IMR-90 (cell line): ENCODE measurements at regions not wholly inside any gene's neighbourhood (a gene's known extent, or its start where the extent isn't known, plus 50 kb on each side); places are given as distances from the start of the nearest gene placed in this dataset.

Experiments
- ATAC-seq: fragments of 200-7000 bp; cut with Tn5 transposase; 2 replicates; pipeline ENCODE4 v1.9.1; 2020; ENCODE audit warnings: low read depth, mild to moderate bottlenecking, moderate library complexity
- BruUV-seq: library from RNA; stranded (reverse); fragments of 400-500 nt; replicated peaks from 2 replicates; lab custom pipeline; 2021; lab: Mats Ljungman, UMichigan
- CTCF ChIA-PET: fragments of 300-600 bp; formaldehyde crosslinking; extraction: SDS; loops from one replicate; lab custom pipeline; 2021; ENCODE audit warnings: antibody characterized with exemption; lab: Yijun Ruan, JAX
- POLR2A ChIA-PET: fragments of 300-600 bp; sonication (Branson Sonifier 250); formaldehyde crosslinking; loops from one replicate; lab custom pipeline; 2022; ENCODE audit warnings: antibody characterized with exemption; ENCODE audit not compliant: unreplicated experiment; lab: Charles Lee
- DNase-seq: peaks from one replicate; pipeline ENCODE4 v3.0.0; 2013
- H2AFZ ChIP-seq: replicated peaks from 2 replicates; pipeline ENCODE3; 2013; ENCODE audit warnings: low read length, mild to moderate bottlenecking; ENCODE audit not compliant: poor library complexity
- H2AK5ac ChIP-seq: 2 replicates; pipeline ENCODE4 v1.6.1; 2013; ENCODE audit warnings: low read depth, low read length, inconsistent platforms
- H2AK9ac ChIP-seq: replicated peaks from 2 replicates; pipeline ENCODE3; 2013; ENCODE audit warnings: mild to moderate bottlenecking, low read depth, low read length, moderate library complexity; ENCODE audit not compliant: poor library complexity
- H2BK120ac ChIP-seq: 2 replicates; pipeline ENCODE4 v1.6.1; 2013; ENCODE audit warnings: low read depth, low read length, inconsistent platforms
- H2BK15ac ChIP-seq: 3 replicates; pipeline ENCODE4 v1.6.1; 2013; ENCODE audit warnings: low read depth, low read length, inconsistent platforms
- H2BK20ac ChIP-seq: 2 replicates; pipeline ENCODE4 v1.6.1; 2013; ENCODE audit warnings: low read depth, mild to moderate bottlenecking, inconsistent platforms, low read length, moderate library complexity
- H2BK5ac ChIP-seq: 2 replicates; pipeline ENCODE4 v1.6.1; 2013; ENCODE audit warnings: mild to moderate bottlenecking, low read depth, low read length, inconsistent platforms; ENCODE audit not compliant: poor library complexity, severe bottlenecking
- H3K14ac ChIP-seq: replicated peaks from 2 replicates; pipeline ENCODE4 v1.6.1; 2013; ENCODE audit warnings: low read depth, low read length, inconsistent platforms
- H3K18ac ChIP-seq: 2 replicates; pipeline ENCODE4 v1.6.1; 2013; ENCODE audit warnings: low read depth, low read length, control low read depth
- H3K23ac ChIP-seq: 2 replicates; pipeline ENCODE4 v1.6.1; 2013; ENCODE audit warnings: low read depth, low read length, inconsistent platforms
- H3K27ac ChIP-seq: 2 replicates; pipeline ENCODE4 v1.5.1; 2013; ENCODE audit warnings: mild to moderate bottlenecking, control low read depth, low read length; ENCODE audit not compliant: insufficient read depth
- H3K27me3 ChIP-seq: 2 replicates; pipeline ENCODE4 v1.6.1; 2013; ENCODE audit warnings: low read length; ENCODE audit not compliant: control insufficient read depth, insufficient read depth
- H3K36me3 ChIP-seq: 2 replicates; pipeline ENCODE4 v1.6.1; 2013; ENCODE audit warnings: low read length, mixed read lengths; ENCODE audit not compliant: control insufficient read depth, insufficient read depth
- H3K4ac ChIP-seq: 2 replicates; pipeline ENCODE4 v1.6.1; 2013; ENCODE audit warnings: low read depth, low read length, inconsistent platforms
- H3K4me1 ChIP-seq: 2 replicates; pipeline ENCODE4 v1.6.1; 2013; ENCODE audit warnings: low read length, mixed read lengths; ENCODE audit not compliant: control insufficient read depth, insufficient read depth
- H3K4me2 ChIP-seq: 2 replicates; pipeline ENCODE4 v1.6.1; 2013; ENCODE audit warnings: low read depth, mild to moderate bottlenecking, control low read depth, low read length, moderate library complexity
- H3K4me3 ChIP-seq: 2 replicates; pipeline ENCODE4 v1.5.1; 2013; ENCODE audit warnings: low read depth, mild to moderate bottlenecking, control low read depth, low read length, moderate library complexity; ENCODE audit not compliant: insufficient read depth
- H3K56ac ChIP-seq: 2 replicates; pipeline ENCODE4 v1.6.1; 2013; ENCODE audit warnings: low read length, inconsistent platforms; ENCODE audit not compliant: insufficient read depth; ENCODE audit errors: extremely low read depth
- H3K79me1 ChIP-seq, 2 experiments: 2 replicates each; pipeline ENCODE4 v1.6.1; 2013; ENCODE audit warnings: low read length in 2 of 2, inconsistent platforms in 1 of 2, low read depth in 1 of 2
- H3K9ac ChIP-seq: 2 replicates; pipeline ENCODE4 v1.6.1; 2013; ENCODE audit warnings: low read depth, low read length, control low read depth
- H3K9me1 ChIP-seq: 2 replicates; pipeline ENCODE4 v1.6.1; 2013; ENCODE audit warnings: low read length, inconsistent platforms; ENCODE audit not compliant: insufficient read depth
- H3K9me3 ChIP-seq: 2 replicates; pipeline ENCODE4 v1.6.1; 2013; ENCODE audit warnings: low read length; ENCODE audit not compliant: control insufficient read depth, insufficient read depth
- H4K20me1 ChIP-seq: 2 replicates; pipeline ENCODE4 v1.6.1; 2013; ENCODE audit warnings: low read length, inconsistent platforms; ENCODE audit not compliant: insufficient read depth
- H4K5ac ChIP-seq: 2 replicates; pipeline ENCODE4 v1.6.1; 2013; ENCODE audit warnings: mild to moderate bottlenecking, low read depth, low read length, control low read depth
- H4K8ac ChIP-seq, 2 experiments: 2 replicates each; pipeline ENCODE4 v1.6.1; 2013; ENCODE audit warnings: low read depth in 2 of 2, low read length in 2 of 2, control low read depth in 1 of 2, inconsistent platforms in 1 of 2
- H4K91ac ChIP-seq: 2 replicates; pipeline ENCODE4 v1.6.1; 2013; ENCODE audit warnings: low read depth, low read length, inconsistent platforms; ENCODE audit not compliant: insufficient read depth
- CEBPB ChIP-seq: IDR thresholded peaks from 2 replicates; pipeline ENCODE4 v1.6.1; 2012; ENCODE audit warnings: low read depth, low read length, improper control_type of control experiment
- CHD1 ChIP-seq: IDR thresholded peaks from 2 replicates; pipeline ENCODE4 v1.6.1; 2012; ENCODE audit warnings: low read depth, low read length, improper control_type of control experiment
- FOS ChIP-seq: fragments of 150-350 bp; IDR thresholded peaks from 2 replicates; pipeline ENCODE4 v1.6.1; 2016; ENCODE audit warnings: low read depth, low read length
- MAFK ChIP-seq: IDR thresholded peaks from 2 replicates; pipeline ENCODE4 v1.6.1; 2012; ENCODE audit warnings: low read depth, low read length, improper control_type of control experiment
- MAZ ChIP-seq: IDR thresholded peaks from 2 replicates; pipeline ENCODE4 v1.6.1; 2012; ENCODE audit warnings: low read depth, mild to moderate bottlenecking, low read length, improper control_type of control experiment, moderate library complexity, borderline replicate concordance
- MXI1 ChIP-seq: IDR thresholded peaks from 2 replicates; pipeline ENCODE4 v1.6.1; 2012; ENCODE audit warnings: low read depth, mild to moderate bottlenecking, low read length, moderate library complexity, borderline replicate concordance
- NFE2L2 ChIP-seq: fragments of 150-350 bp; IDR thresholded peaks from 2 replicates; pipeline ENCODE4 v1.6.1; 2016; ENCODE audit warnings: low read depth, mild to moderate bottlenecking, low read length
- POLR2A ChIP-seq: IDR thresholded peaks from 2 replicates; pipeline ENCODE4 v1.6.1; 2012; ENCODE audit warnings: mild to moderate bottlenecking, low read depth, low read length
- RAD21 ChIP-seq: IDR thresholded peaks from 2 replicates; pipeline ENCODE4 v1.6.1; 2012; ENCODE audit warnings: low read length, improper control_type of control experiment
- RCOR1 ChIP-seq: IDR thresholded peaks from 2 replicates; pipeline ENCODE4 v1.6.1; 2012; ENCODE audit warnings: mild to moderate bottlenecking, low read length, improper control_type of control experiment; ENCODE audit not compliant: insufficient replicate concordance
- RFX5 ChIP-seq: IDR thresholded peaks from 2 replicates; pipeline ENCODE4 v1.8.0; 2012; ENCODE audit warnings: low read depth, mild to moderate bottlenecking, low read length, moderate library complexity
- SMC3 ChIP-seq: fragments of 150-350 bp; IDR thresholded peaks from 2 replicates; pipeline ENCODE4 v1.6.1; 2016; ENCODE audit warnings: low read depth, mild to moderate bottlenecking, antibody characterized with exemption, low read length, moderate library complexity
- WGBS, 2 experiments: methylation state at CpG; one replicate each; pipeline versions ENCODE4 v1.1.5 to v1.1.7; 2013; ENCODE audit warnings: missing lambda C conversion rate in 2 of 2; ENCODE audit not compliant: insufficient read length in 1 of 2; ENCODE audit errors: extremely low coverage in 2 of 2; 5-methylcytosine and 5-hydroxymethylcytosine counted together
- dilution Hi-C: fragments of 300-500 bp; cut with HindIII; formaldehyde crosslinking; loops from one replicate; pipeline ENCODE4 v1.14.3; 2018; ENCODE audit warnings: low sequenced_read_pairs; ENCODE audit not compliant: unreplicated experiment
- in situ Hi-C: fragments of 300-500 bp; cut with MboI; formaldehyde crosslinking; loops from 3 replicates; pipeline ENCODE4 v1.14.3; 2019; ENCODE audit warnings: low sequenced_read_pairs, inconsistent platforms, mixed read lengths
- intact Hi-C: fragments of 100-400 bp; cut with micrococcal nuclease; formaldehyde crosslinking; loops from 2 replicates; pipeline ENCODE4 v1.10.0; 2022
- TF ChIP-seq, protein P1 (sequence below): fragments of 150-350 bp; IDR thresholded peaks from 2 replicates; pipeline ENCODE4 v1.6.1; 2017; ENCODE audit warnings: mild to moderate bottlenecking, antibody characterized with exemption, low read length, low read depth
- TF ChIP-seq, protein P2 (sequence below): conservative IDR thresholded peaks from 2 replicates; pipeline ENCODE4 v1.5.1; 2012; ENCODE audit warnings: mild to moderate bottlenecking, low read depth, low read length, improper control_type of control experiment
- TF ChIP-seq, protein P3 (sequence below): fragments of 150-350 bp; IDR thresholded peaks from 2 replicates; pipeline ENCODE4 v1.6.1; 2016; ENCODE audit warnings: low read depth, mild to moderate bottlenecking, low read length, moderate library complexity, borderline replicate concordance

DNA sequence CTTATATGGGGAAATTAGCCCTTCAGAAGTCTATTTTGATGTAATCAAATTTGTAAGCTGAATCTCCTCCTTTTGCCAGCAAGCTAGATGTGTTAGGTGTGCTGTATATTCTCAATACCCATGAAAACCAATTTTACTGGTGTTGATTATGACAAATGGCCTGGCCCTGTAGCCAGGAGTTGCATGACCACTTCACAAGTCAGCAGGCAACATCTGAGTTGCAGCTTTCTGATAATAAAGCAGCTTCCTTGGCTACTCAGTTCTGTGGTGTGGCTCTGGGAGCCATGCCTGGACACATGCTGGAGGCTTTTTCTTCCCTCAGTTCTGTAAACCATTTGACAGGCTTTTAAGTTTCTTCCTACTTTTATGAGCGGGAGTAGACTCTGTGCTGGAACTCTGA, 154.1 kb upstream of the CXCL13 start:
- no TSS peak for BruUV-seq
- ChIA-PET CTCF (interaction anchor here (1.1 kb wide), 1 partner anchor 15 kb away, joined by 3 read pairs; no protein-coding TSS in a partner anchor), POLR2A (no interaction called here)
- H3K56ac ChIP-seq = no peak overlapping the region
- intact Hi-C loops = no loop called here
- H3K23ac ChIP-seq = no peak overlapping the region
- no peak overlapping the region for H3K4me2 ChIP-seq
- no peaks in the 10 kb centered on the region for H3K27me3 ChIP-seq
- no peak overlapping the region for H2AK9ac ChIP-seq
- H4K91ac ChIP-seq = no peak overlapping the region
- dilution Hi-C loops = no loop called here
- H3K18ac ChIP-seq = no peak overlapping the region
- H2BK5ac ChIP-seq = no peak overlapping the region
- H2BK20ac ChIP-seq = no peak overlapping the region
- no peak overlapping the region for H3K4me3 ChIP-seq
- H2AFZ ChIP-seq = no peak overlapping the region
- H3K27ac ChIP-seq = no peak overlapping the region
- H3K79me1 ChIP-seq = no peaks in the 10 kb centered on the region
- no peaks in the 10 kb centered on the region for H3K4me1 ChIP-seq
- H3K36me3 ChIP-seq = no peaks in the 10 kb centered on the region
- TF ChIP-seq RAD21 (no peak), MAFK (no peak), MAZ (no peak), CEBPB (no peak), RFX5 (no peak), CHD1 (no peak), FOS (no peak), RCOR1 (no peak), NFE2L2 (no peak), SMC3 (no peak), POLR2A (no peak), MXI1 (no peak)
- TF ChIP-seq, protein P1, sequence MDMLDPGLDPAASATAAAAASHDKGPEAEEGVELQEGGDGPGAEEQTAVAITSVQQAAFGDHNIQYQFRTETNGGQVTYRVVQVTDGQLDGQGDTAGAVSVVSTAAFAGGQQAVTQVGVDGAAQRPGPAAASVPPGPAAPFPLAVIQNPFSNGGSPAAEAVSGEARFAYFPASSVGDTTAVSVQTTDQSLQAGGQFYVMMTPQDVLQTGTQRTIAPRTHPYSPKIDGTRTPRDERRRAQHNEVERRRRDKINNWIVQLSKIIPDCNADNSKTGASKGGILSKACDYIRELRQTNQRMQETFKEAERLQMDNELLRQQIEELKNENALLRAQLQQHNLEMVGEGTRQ = no peak
- TF ChIP-seq, protein P2, sequence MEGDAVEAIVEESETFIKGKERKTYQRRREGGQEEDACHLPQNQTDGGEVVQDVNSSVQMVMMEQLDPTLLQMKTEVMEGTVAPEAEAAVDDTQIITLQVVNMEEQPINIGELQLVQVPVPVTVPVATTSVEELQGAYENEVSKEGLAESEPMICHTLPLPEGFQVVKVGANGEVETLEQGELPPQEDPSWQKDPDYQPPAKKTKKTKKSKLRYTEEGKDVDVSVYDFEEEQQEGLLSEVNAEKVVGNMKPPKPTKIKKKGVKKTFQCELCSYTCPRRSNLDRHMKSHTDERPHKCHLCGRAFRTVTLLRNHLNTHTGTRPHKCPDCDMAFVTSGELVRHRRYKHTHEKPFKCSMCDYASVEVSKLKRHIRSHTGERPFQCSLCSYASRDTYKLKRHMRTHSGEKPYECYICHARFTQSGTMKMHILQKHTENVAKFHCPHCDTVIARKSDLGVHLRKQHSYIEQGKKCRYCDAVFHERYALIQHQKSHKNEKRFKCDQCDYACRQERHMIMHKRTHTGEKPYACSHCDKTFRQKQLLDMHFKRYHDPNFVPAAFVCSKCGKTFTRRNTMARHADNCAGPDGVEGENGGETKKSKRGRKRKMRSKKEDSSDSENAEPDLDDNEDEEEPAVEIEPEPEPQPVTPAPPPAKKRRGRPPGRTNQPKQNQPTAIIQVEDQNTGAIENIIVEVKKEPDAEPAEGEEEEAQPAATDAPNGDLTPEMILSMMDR = no peak
- TF ChIP-seq, protein P3, sequence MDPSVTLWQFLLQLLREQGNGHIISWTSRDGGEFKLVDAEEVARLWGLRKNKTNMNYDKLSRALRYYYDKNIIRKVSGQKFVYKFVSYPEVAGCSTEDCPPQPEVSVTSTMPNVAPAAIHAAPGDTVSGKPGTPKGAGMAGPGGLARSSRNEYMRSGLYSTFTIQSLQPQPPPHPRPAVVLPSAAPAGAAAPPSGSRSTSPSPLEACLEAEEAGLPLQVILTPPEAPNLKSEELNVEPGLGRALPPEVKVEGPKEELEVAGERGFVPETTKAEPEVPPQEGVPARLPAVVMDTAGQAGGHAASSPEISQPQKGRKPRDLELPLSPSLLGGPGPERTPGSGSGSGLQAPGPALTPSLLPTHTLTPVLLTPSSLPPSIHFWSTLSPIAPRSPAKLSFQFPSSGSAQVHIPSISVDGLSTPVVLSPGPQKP = no peak
- no peaks in the 10 kb centered on the region for H4K20me1 ChIP-seq
- no peak overlapping the region for H3K4ac ChIP-seq
- H4K8ac ChIP-seq = no peak overlapping the region
- no peak overlapping the region for H3K14ac ChIP-seq
- H3K9ac ChIP-seq = no peak overlapping the region
- DNase-seq (no peak), ATAC-seq (no peak)
- in situ Hi-C loops = no loop called here
- H2AK5ac ChIP-seq = no peak overlapping the region
- no peak overlapping the region for H2BK15ac ChIP-seq
- H3K9me1 ChIP-seq = no peaks in the 10 kb centered on the region
- no peaks in the 10 kb centered on the region for H3K9me3 ChIP-seq
- no peak overlapping the region for H2BK120ac ChIP-seq
- no peak overlapping the region for H4K5ac ChIP-seq
- WGBS, 2 experiments = no CpG with 5 or more reads among the region's 1 CpG
